Stimulated activated CD4-positive, alpha-beta T cell treated with anti-CD3 and anti-CD28 coated beads, Interleukin-4, amount 100 ng/mL, for 1 hour (primary cell): ENCODE measurements at regions not wholly inside any gene's neighbourhood (a gene's known extent, or its start where the extent isn't known, plus 50 kb on each side); places are given as distances from the start of the nearest gene placed in this dataset.
"Not testable (repeated sequence)": the region's sequence is repeated elsewhere in the genome, so short reads cannot be mapped to it uniquely, and the experiment has no call there.

Experiments used
- DNase-seq: peaks from one replicate; pipeline ENCODE4 v3.0.0-alpha.2; 2020

GRCh38 chr2:12435430-12436222, 281.1 kb upstream of the TRIB2 start:
- DNase-seq, result no peak

DNA sequence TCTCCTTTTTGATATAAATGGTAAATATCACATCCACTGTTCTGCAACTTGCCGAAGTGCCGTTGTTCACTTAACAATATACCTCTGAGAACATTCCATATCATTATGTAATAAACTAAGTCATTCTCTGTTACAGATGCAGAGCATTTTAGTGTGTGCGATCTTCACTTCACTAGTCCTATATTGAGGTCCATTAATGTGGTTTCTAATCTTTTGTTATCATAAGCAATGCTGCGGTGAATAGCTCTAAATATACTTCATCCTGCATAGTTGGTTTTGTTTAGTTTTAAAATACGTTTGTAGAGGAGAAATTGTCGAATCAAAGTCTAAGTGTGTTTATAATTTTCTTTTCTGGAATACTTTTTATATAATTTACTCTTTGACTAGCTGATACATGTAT, 280.3 kb upstream of the TRIB2 start:
- no peak for DNase-seq

DNA sequence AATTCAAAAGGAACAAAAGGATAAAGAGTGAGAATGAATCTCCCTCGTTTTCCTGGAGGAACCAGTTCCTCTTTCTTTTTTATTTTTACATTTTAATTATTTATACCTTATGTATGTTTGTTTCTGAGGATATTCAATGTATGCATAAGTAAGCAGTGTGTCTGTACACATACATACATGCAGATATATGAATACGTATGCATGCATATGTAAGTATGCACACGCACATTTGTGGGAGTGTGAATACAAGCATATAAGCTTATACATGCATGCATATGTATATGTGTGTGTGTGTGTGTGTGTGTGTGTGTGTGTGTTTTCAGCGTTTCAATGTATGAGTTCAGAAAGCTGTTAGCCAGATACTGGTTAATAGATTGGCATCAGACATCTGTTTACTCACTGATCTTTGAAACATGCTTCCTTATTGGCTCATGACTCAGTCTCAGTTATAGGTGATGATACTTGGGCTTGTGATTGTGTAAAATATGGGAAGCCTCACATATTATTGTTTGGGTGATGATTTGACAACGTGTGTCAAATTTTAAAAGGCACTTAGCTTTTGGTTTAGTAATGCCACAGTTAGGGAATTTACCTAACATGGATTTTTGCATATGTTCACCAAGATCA, 279.7 kb upstream of the TRIB2 start:
- DNase-seq, result no peak

DNA sequence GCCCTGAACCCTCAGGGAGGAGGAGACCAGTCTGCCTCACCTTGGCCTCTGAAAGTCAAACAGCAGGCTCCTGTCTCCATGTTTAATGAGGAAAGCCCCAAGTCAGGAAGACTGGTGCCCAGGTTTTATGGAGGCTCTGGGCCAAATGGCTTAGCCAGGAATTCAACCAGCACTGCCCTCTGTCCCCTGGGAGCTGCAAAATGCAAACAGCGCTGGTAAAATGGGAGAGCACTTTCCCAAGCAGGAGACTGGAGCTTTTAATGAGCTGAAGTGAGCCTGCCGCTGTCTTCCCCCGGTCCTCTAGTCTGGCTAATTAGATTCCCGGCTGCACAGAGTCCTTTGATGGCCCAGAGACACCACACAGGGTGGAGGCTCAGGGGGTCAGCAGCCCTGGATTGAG, 276.0 kb upstream of the TRIB2 start:
- DNase-seq, result no peak

GRCh38 chr2:12441750-12442475, 274.8 kb upstream of the TRIB2 start:
- no peak for DNase-seq

DNA sequence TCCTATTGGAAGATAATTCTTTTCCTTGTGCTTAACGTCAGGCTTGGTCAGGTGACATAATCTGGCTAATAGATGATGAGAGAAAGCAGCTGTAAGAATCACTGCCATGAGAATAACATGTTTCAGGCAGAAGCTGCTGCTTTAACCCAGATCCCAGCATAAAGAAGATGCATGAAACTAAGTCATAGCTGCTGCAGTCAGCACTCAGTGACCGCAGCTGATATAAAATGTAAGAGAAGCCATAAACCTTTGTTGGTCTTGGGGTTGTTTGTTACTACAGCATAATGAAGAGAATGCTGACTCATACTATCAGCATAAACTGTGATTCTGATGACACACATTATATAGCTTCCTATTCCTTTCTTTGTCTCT, 274.3 kb upstream of the TRIB2 start:
- no peak for DNase-seq

DNA sequence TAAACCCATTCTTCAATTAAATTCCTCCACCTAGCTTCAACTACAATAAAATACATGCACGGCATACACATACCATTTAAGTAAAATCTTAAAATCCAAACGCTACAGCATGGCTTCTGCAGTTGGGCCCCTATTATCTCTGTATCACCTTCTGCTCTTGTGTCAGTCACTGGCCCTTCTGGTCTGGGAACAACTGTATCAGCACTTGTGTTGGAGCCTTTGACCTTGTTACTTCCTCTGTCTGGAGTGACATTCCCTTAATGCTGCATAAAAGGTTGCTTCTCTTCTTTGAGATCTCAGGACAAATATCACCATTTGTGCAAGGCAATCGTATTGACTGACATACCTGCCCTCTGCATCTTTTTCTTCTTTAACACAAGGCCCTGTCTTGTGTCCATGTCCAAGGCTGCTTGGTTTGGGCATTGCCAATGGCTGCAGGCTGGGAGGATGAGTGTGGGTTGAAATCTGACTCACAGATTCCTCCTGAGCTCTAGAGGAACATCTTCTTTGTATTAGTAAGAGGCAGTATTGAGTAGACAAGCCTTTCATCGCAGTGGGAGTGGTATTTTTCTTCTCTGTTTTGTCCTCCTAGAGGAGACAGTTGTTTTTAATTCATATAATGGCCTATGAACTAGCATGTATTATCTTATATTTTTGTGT, 267.8 kb upstream of the TRIB2 start:
- no peak for DNase-seq

DNA sequence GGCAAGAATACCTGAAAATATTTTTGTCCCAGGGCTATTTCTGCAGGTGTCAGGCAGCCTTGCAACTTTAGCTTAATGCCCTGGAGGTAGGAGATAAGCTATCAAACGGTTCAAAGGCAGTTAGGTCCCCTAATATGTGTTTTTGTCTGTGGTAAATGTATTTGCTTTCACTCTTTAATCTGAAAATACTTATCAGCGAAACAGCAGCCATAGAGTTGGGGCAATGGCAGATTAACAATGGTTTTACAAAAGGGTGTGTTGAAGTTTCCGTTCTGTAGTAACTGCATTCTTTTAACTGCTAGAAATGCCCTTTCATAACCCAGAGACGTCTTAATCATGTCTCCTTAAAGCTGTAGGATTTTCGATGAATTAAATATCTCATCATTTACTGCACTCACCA, 265.0 kb upstream of the TRIB2 start:
- no peak for DNase-seq

GRCh38 chr2:12452185-12452584, 264.6 kb upstream of the TRIB2 start:
- no peak for DNase-seq

GRCh38 chr2:12453731-12454130, 263.0 kb upstream of the TRIB2 start:
- no peak for DNase-seq

GRCh38 chr2:12455661-12456060, 261.1 kb upstream of the TRIB2 start:
- DNase-seq, result no peak

GRCh38 chr2:12456293-12457106, 260.2 kb upstream of the TRIB2 start:
- peak; percentile 62 for DNase-seq

GRCh38 chr2:12457831-12458230, 258.9 kb upstream of the TRIB2 start:
- DNase-seq, result no peak

- no peak for DNase-seq
These were observed 253.5 kb upstream of the TRIB2 start for GRCh38 chr2:12463189-12463588.

- no peak for DNase-seq
These were observed 251.1 kb upstream of the TRIB2 start for GRCh38 chr2:12465631-12466135.

DNA sequence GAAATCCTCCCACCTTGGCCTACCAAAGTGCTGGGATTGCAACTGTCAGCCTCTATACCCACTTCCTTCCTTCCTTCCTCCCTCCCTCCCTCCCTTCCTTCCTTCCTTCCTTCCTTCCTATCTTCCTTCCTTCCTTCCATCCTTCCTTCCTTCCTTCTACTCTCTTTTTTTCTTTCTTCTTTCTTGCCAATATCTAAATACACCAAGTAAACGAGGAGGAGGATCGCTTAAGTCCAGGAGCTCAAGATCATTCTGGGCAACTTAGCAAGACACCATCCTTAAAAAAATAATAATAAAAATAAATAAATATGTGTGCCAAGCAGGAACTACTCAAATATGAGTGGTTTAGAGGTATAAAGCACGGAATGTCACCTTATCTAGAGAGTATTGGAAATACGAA, 249.4 kb upstream of the TRIB2 start:
- no peak for DNase-seq

- no peak for DNase-seq
These were observed 247.6 kb upstream of the TRIB2 start for GRCh38 chr2:12469141-12469561.

- not testable (repeated sequence) for DNase-seq
These were observed 244.5 kb upstream of the TRIB2 start for GRCh38 chr2:12472265-12472664.

- DNase-seq, result no peak
These were observed 238.3 kb upstream of the TRIB2 start for GRCh38 chr2:12478151-12479064.

GRCh38 chr2:12479065-12479601, 237.6 kb upstream of the TRIB2 start:
- DNase-seq, result no peak

GRCh38 chr2:12484536-12485115, 232.1 kb upstream of the TRIB2 start:
- no peak for DNase-seq
